EH (cell line): ENCODE measurements at regions not wholly inside any gene's neighbourhood (a gene's known extent, or its start where the extent isn't known, plus 50 kb on each side); places are given as distances from the start of the nearest gene placed in this dataset.
"Not testable (repeated sequence)": the region's sequence is repeated elsewhere in the genome, so short reads cannot be mapped to it uniquely, and the experiment has no call there.

Experiments
- DNase-seq: peaks from one replicate; pipeline ENCODE4 v3.0.0-alpha.2; 2015; ENCODE audit warnings: low read depth

DNA sequence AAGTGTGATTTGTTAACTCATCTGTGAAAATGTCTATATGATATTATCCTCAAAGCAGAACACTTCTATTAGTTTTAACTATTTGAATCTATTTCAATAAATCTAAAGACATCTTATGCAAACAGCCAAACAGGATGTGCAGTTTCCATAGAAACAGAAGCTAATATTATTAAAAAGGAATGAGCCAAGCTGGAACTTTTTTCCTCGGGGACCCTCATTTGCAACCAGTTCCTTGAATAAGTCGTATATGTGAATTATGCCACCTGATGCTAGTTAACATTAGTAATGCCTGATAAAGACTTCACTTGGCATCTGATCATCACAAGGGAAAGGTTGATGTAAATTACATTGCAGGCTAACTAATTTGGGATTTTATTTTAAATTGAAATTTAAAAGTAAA is 216.9 kb upstream of the SMLR1 start:
- no peak for DNase-seq

- no peak for DNase-seq
Observed at GRCh38 chr6:130611366-130611765, 215.8 kb upstream of the SMLR1 start.

DNA sequence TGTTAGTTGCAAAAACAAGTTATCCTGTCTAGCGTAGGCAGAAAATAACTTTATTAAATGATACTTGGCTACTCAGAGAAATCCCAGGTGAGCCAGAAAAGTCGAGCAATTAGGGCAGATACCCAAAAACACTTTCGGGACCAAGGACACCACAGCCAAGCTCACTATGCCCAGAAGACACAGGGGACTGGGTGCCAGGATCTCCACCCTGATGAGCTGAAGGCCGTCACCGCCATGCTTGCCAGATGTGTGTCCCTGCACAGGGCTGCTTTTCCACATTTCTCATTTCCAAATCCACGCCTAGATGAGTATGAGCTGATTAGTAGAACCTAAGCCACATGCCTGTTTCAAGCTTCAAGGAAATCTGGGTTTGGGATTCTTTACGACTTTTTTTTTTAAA is 214.0 kb upstream of the SMLR1 start:
- DNase-seq, result no peak

GRCh38 chr6:130615816-130616215 is 211.4 kb upstream of the SMLR1 start:
- no peak for DNase-seq

DNA sequence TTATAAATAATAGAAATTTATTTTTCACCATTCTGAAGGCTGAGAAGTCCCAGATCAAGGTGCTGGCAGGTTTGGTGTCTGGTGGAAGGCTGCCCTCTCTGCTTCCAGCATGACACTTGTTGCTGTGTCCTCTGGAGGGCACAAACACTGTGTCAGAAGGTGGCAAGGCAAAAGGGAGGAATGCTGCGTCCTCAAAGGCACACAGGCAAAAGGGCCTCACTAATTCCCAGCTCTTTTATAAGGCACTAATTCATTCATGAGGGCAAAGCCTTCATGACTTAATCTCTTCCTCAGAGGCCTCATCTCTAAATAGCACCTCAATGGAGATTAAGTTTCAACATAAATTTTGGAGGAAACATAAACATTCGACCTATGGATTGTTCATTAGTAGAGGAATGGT is 209.5 kb upstream of the SMLR1 start:
- DNase-seq, result no peak

DNA sequence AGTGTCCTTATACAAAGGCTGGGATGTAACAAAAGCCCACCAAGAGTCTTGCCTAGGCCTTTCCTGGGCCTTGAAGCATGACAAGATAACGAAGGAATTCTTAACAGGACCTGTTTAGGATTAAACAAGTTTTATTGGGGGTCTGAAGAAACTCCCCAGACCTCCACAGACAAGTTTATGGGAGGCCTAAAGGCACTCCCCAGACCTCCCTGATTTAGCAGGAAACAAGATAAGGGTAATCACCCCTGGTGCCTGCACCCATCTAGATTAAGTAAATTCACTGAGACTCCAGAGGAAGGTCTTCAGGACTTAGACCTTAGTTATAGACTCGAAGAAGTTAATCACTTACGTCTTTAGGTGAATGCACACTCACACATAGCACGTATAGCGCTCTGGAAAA is 208.4 kb upstream of the SMLR1 start:
- not testable (repeated sequence) for DNase-seq

DNA sequence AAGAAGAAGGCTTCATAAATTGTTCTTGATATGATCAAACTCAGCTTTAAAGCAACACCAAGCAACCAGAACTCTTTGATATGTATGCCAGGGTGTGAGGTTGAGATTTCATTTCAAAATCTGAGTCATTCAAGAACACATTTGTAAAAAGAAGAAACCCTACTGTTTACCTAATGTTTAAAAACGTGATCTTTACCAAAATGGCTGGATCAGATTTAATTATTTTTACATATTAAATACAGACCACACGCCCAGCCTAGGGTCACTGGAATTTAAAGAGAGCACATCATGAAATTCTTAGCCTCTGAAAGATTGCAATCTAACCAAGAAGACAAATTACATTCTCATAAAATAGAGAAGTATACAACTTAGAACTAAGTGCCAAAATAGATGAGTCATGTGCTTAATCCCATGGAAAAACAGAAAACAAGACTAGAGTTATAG is 206.8 kb upstream of the SMLR1 start:
- DNase-seq, result peak; percentile 85

DNA sequence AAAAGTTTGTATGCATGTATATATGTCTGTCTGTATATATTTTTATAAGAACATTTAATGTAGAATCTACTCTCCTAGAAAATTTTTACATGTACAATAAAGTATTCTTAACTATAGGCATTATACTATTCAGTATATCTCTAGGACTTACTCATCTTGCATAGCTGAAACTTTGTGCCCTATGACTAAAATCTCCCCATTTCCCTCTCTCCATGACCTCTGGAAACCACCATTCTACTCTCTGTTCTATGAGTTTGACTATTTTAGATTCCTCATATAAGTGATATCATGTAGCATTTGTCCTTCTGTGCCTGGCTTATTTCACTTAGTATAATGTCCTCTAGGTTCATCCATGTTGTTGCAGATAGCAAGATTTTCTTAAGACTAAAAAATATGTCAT is 205.1 kb upstream of the SMLR1 start:
- peak; percentile 52 for DNase-seq

- peak; percentile 11 for DNase-seq
Observed at GRCh38 chr6:130624046-130624445, 203.2 kb upstream of the SMLR1 start.

GRCh38 chr6:130625825-130626527 is 201.2 kb upstream of the SMLR1 start:
- peak; percentile 80 for DNase-seq

DNA sequence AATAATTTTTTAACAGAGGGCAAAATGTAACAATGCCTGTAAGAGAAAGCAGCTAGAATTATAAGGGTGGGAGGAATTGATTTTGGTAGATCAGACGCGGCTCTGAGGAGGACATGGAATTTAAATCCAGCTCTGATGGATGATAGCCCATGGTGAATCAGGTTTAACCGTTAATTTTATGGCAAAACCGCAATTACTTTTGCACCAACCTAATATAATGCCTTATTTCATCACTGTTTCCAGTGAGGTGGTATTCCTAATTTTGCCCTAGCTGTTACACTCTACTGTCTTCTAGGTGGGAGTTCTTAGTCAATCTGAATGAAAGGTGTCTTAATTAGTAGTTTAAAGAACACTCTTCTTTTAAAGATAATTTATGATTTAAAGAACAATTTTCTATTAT is 198.3 kb upstream of the SMLR1 start:
- DNase-seq, result no peak

GRCh38 chr6:130629640-130630039 is 197.6 kb upstream of the SMLR1 start:
- no peak for DNase-seq

GRCh38 chr6:130632277-130632676 is 194.9 kb upstream of the SMLR1 start:
- no peak for DNase-seq

DNA sequence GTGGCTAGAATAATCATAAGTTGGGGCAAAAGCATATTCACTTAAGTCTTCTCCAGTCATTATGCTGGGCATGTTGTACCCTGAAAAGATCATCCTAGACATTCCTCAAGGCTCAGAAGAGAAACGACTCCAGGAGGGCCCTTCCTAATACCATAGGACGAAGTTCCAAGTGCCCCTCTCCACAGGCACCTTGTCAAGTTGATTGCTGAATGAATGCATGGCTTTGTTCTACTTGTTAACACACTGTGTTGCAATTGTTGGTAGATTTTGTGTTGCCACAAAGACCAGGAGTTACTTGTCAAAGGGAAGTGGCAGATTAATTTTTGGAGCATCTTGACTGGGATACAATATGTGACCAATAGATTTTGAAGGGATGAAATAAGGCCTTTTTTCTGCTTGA is 194.3 kb upstream of the SMLR1 start:
- no peak for DNase-seq

- no peak for DNase-seq
Observed at GRCh38 chr6:130643361-130643760, 183.8 kb upstream of the SMLR1 start.

DNA sequence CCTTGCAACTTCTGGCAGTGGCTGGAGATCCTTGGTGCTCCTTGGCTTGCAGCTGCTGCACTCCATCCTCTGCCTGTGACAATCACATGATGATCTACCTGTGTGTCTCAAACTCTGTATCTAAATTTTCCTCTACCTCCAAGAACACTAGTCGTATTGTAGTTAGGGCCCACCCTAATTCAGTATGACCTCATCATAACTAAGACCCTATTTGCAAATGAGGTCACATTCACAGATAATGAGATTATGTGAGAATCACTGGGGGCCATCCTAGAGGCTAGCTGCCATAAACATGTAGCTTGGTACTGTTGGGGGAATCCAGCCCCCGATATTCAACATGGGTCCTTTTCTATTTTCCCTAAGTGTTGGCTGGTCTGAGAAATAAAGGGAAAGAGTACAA is 183.0 kb upstream of the SMLR1 start:
- no peak for DNase-seq

GRCh38 chr6:130644769-130645168 is 182.4 kb upstream of the SMLR1 start:
- DNase-seq, result not testable (repeated sequence)

- peak; percentile 13 for DNase-seq
Observed at GRCh38 chr6:130647246-130647645, 180.0 kb upstream of the SMLR1 start.

- peak; percentile 63 for DNase-seq
Observed at GRCh38 chr6:130655586-130655985, 171.6 kb upstream of the SMLR1 start.

- no peak for DNase-seq
Observed at GRCh38 chr6:130661077-130661476, 166.1 kb upstream of the SMLR1 start.

GRCh38 chr6:130666786-130667185 is 160.4 kb upstream of the SMLR1 start:
- no peak for DNase-seq

DNA sequence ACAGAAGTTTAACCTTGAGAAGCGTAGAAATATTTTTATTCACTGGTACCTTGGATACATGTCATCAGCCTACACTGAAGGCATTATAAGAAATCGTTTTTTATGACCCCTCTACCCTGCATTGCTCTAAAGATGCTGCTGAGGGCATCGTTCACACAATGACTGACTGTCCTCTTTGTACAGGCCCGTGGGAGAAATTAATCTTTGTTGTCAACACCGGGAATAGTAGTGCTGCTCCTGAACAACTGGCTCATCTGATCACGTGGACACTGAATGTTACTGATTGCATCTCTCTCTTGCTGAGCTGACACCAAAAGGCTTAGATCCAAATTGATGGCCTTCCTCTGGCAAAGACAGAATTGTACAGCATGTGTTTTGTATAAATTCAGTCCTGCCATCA is 157.1 kb upstream of the SMLR1 start:
- no peak for DNase-seq

- DNase-seq, result peak; percentile 63
Observed at GRCh38 chr6:130671119-130671518, 156.1 kb upstream of the SMLR1 start.

DNA sequence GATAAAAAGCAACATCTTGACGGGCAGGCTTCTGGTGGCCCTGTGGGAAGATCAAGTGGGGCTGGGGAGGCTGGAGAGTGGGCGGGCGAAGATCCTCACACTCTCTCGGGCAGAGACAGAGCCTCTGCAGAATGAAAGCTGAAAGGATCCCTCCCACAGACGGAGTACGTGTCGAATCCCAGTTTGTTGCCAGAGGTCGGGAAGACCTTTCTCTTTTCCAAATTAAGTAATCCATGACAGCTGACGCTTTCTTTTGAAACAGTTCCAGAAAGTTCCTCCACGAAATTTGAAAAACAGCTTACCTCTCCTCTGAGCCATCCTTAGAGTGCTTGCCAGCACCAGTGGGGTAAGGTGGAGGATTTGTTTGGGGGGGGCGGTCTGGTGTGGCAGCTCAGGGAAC is 155.6 kb upstream of the SMLR1 start:
- peak; percentile 26 for DNase-seq
